ENCODE measurements at regions not wholly inside any gene's neighbourhood (a gene's known extent, or its start where the extent isn't known, plus 50 kb on each side); places are given as distances from the start of the nearest gene placed in this dataset.

DNA sequence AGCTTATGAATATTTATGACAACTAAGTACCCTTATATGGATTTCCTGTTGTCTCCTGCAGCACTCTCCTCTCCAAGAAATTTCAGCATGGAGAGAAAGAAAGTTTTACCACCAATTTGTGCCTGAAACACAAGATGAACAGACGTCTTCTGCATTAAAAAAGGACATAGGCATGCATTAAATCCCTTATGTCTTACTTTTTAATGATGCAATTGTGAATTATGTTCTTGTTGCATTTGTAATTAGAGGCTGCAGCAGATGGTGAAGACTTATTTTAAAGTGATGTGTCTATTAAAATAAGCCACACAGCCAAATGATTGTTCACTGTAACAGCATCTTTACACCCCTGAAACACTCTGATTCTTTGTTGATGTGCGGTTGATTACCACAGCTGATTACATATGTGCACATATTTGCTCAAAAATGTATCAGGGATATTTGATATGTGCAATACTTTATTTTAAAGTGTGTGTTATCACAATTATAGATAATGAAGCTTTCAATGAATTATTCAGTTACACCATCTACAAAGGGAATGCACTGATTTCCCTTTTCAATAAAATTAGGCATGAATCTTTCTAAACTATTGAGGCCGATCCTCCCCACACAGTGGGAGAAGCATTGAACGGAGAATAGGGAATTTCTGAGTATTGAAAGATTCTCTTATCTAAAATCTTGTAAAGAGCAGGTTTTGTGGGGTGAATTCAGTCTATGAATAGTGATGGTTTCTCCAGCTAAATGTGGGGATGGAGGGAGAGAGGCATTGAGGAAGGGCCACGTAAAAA is 585.1 kb downstream of the SLC4A3 start:
- TF ChIP-seq, protein P1, sequence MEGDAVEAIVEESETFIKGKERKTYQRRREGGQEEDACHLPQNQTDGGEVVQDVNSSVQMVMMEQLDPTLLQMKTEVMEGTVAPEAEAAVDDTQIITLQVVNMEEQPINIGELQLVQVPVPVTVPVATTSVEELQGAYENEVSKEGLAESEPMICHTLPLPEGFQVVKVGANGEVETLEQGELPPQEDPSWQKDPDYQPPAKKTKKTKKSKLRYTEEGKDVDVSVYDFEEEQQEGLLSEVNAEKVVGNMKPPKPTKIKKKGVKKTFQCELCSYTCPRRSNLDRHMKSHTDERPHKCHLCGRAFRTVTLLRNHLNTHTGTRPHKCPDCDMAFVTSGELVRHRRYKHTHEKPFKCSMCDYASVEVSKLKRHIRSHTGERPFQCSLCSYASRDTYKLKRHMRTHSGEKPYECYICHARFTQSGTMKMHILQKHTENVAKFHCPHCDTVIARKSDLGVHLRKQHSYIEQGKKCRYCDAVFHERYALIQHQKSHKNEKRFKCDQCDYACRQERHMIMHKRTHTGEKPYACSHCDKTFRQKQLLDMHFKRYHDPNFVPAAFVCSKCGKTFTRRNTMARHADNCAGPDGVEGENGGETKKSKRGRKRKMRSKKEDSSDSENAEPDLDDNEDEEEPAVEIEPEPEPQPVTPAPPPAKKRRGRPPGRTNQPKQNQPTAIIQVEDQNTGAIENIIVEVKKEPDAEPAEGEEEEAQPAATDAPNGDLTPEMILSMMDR (IDR thresholded peaks at IDR 0.05): no peak
- no peak for TF ChIP-seq POLR2A (IDR thresholded peaks at IDR 0.05)
